ENCODE measurements at regions not wholly inside any gene's neighbourhood (a gene's known extent, or its start where the extent isn't known, plus 50 kb on each side); places are given as distances from the start of the nearest gene placed in this dataset.
"Not testable (repeated sequence)": the region's sequence is repeated elsewhere in the genome, so short reads cannot be mapped to it uniquely, and the experiment has no call there.

DNA sequence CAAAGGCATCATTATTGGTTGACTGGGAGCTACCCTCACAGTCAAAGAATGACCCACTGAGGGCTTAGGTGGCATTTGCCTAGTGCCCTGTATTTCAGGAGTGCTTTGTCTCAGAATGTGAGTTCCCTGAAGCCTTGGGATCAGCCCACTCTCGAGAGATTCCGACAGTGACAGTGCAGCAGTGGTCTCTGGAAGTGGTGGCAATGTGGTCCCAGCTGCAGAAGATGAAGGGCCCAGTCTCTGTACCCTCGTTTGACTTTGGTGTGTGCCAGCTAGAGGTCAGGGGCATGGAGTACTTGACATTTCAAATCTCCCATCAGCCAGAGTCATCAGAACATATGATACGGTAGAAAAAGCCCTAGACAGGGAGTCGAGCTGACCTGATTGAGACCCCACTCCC is 153.7 kb downstream of the EFNB1 start:
- H3K4me3 Mint-ChIP-seq: no peak overlapping the region
- H3K4me1 Mint-ChIP-seq: no peaks in the 10 kb centered on the region
- no peak overlapping the region for H3K27ac Mint-ChIP-seq
- ChIA-PET CTCF (no interaction called here), POLR2A (no interaction called here)
- H3K36me3 Mint-ChIP-seq: no peaks in the 10 kb centered on the region
- Histone ChIP-seq H3K27me3 (replicated peaks in 1 of 2; ENCODE audit: control insufficient read depth in 2 of 2, extremely low read depth in 1 of 2, insufficient read depth in 2 of 2, low read length in 1 of 2) (no peaks in the 10 kb centered on the region), H3K36me3 (ENCODE audit: control insufficient read depth in 2 of 2, extremely low read depth in 1 of 2, insufficient read depth in 1 of 2, low read length in 1 of 2) (no peaks in the 10 kb centered on the region), H3K4me3 (ENCODE audit: control insufficient read depth in 1 of 2, extremely low read depth in 1 of 2, low read length in 1 of 2) (no peak overlapping the region), H3K4me1 (ENCODE audit: control insufficient read depth in 1 of 2, extremely low read depth in 1 of 2, insufficient read depth in 2 of 2, low read length in 2 of 2) (no peaks in the 10 kb centered on the region), H3K9me3 (no peaks in the 10 kb centered on the region), H3K27ac (ENCODE audit: low read length) (no peak overlapping the region)
- DNase-seq (no peak), ATAC-seq (replicated peaks in 1 of 4) (no peak)
- H3K27me3 Mint-ChIP-seq: peaks cover 0 to 13% of the 10 kb centered on the region in 2 donors
- no CpG with 5 or more reads among the region's 5 CpGs for WGBS (ENCODE audit: insufficient coverage)
- no peaks in the 10 kb centered on the region for H3K9me3 Mint-ChIP-seq

DNA sequence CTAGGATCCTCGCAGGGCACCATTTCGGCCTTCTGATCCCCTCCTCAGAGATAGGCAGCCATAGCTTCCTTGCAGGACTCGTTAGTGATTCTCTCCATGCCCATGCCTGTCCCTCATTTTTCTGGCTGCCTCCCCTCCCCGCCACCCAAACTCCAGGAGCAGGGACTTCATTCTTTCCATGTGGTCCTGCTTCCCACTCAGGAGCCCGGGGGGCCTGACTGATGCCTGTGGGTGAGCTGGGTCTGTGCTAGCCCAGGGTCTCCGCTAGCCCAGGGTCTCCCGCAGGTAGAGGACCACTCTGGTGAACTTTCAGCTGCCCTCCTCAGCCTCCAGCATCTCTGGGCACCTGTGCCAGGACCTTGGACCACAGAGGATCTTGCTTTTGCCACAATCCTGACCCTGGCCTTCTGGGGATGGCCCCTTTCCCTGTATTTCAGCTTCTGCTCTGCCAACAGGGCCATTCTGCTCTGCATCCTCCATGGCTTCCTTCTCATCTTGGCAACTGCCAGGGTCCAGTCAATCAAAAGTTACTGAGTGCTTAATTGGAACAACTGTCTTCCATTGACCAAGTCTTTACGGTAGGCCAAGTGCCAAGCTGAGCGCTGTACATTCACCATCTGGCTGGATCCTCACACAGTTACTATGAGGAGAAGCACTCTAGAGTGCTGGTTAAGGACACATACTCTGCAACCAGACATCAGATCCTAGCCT is 152.2 kb downstream of the EFNB1 start:
- H3K4me1 ChIP-seq (ENCODE audit: control insufficient read depth in 1 of 2, extremely low read depth in 1 of 2, insufficient read depth in 2 of 2, low read length in 2 of 2): no peaks in the 10 kb centered on the region
- 75% methylated on average over 2 of the region's 9 CpGs for WGBS (ENCODE audit: insufficient coverage)
- ChIA-PET POLR2A (no interaction called here), CTCF (no interaction called here)
- no peaks in the 10 kb centered on the region for H3K9me3 ChIP-seq
- no peaks in the 10 kb centered on the region for H3K27me3 ChIP-seq (replicated peaks in 1 of 2; ENCODE audit: control insufficient read depth in 2 of 2, extremely low read depth in 1 of 2, insufficient read depth in 2 of 2, low read length in 1 of 2)
- H3K36me3 ChIP-seq (ENCODE audit: control insufficient read depth in 2 of 2, extremely low read depth in 1 of 2, insufficient read depth in 1 of 2, low read length in 1 of 2): no peaks in the 10 kb centered on the region
- no peak overlapping the region for H3K4me3 ChIP-seq (ENCODE audit: control insufficient read depth in 1 of 2, extremely low read depth in 1 of 2, low read length in 1 of 2)
- H3K27ac ChIP-seq (ENCODE audit: low read length): no peak overlapping the region
- no peak overlapping the region for H3K4me3 Mint-ChIP-seq
- H3K36me3 Mint-ChIP-seq: no peaks in the 10 kb centered on the region
- no peak for ATAC-seq (replicated peaks in 1 of 4)
- DNase-seq: no peak
- H3K4me1 Mint-ChIP-seq: no peaks in the 10 kb centered on the region
- peaks cover 0 to 13% of the 10 kb centered on the region in 2 donors for H3K27me3 Mint-ChIP-seq
- no peak overlapping the region for H3K27ac Mint-ChIP-seq
- peaks cover 0 to 5% (median 5%) of the 10 kb centered on the region in 3 donors for H3K9me3 Mint-ChIP-seq

DNA sequence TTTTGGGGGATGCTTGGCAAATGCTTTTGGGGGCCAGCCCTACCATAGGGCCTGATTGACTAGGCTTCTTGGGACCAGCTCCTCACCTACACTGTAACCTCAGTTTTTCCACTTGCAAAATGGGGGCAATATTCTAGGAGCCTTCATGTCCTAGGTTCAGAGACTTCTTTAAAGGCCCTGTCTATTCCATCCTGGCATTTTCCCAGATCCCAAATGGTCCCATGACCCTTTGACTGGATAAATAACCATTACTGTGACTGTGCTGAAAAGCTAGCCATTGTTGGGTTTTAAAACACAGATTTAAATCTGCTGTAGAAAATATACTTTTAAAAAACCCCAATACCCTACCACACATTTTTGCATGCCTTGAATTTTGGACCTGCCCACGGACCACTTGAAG is 149.8 kb downstream of the EFNB1 start:
- H3K4me3 Mint-ChIP-seq: no peak overlapping the region
- no CpG with 5 or more reads among the region's 1 CpG for WGBS (ENCODE audit: insufficient coverage)
- H3K9me3 ChIP-seq: no peaks in the 10 kb centered on the region
- no peaks in the 10 kb centered on the region for H3K4me1 ChIP-seq (ENCODE audit: control insufficient read depth in 1 of 2, extremely low read depth in 1 of 2, insufficient read depth in 2 of 2, low read length in 2 of 2)
- ChIA-PET CTCF (no interaction called here), POLR2A (no interaction called here)
- H3K36me3 ChIP-seq (ENCODE audit: control insufficient read depth in 2 of 2, extremely low read depth in 1 of 2, insufficient read depth in 1 of 2, low read length in 1 of 2): no peaks in the 10 kb centered on the region
- H3K9me3 Mint-ChIP-seq: peaks cover 4 to 12% (median 11%) of the 10 kb centered on the region in 3 donors
- H3K27me3 ChIP-seq (replicated peaks in 1 of 2; ENCODE audit: control insufficient read depth in 2 of 2, extremely low read depth in 1 of 2, insufficient read depth in 2 of 2, low read length in 1 of 2): no peaks in the 10 kb centered on the region
- H3K27me3 Mint-ChIP-seq: peaks cover 0 to 16% of the 10 kb centered on the region in 2 donors
- H3K27ac Mint-ChIP-seq: no peak overlapping the region
- DNase-seq (no peak), ATAC-seq (replicated peaks in 1 of 4) (no peak)
- H3K4me1 Mint-ChIP-seq: peaks cover 0 to 5% (median 5%) of the 10 kb centered on the region in 3 donors
- H3K36me3 Mint-ChIP-seq: no peaks in the 10 kb centered on the region
- no peak overlapping the region for H3K4me3 ChIP-seq (ENCODE audit: control insufficient read depth in 1 of 2, extremely low read depth in 1 of 2, low read length in 1 of 2)
- H3K27ac ChIP-seq (ENCODE audit: low read length): no peak overlapping the region

DNA sequence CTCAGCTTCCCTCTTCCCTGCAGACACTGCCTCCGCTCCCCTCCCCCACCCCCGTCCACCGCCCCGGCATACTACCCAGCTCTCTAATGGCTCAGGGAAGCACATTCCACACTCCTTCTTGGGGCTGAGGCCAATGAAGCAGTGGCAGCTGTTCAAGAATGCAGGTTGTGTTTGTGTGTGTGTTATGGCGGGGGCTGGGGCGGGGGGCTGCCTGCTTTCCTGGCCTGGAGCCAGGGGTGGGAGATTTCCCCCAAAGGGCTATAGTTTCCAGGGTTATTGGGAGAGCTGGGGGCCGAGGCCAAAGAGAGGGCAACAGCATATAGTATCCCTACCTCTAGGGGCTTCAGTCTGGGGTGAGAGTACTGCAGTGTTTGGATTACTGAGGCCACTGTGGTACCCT is 149.4 kb downstream of the EFNB1 start:
- DNase-seq: no peak
- Mint-ChIP-seq H3K9me3 (peaks cover 4 to 12% (median 11%) of the 10 kb centered on the region in 3 donors), H3K27me3 (peaks cover 0 to 16% of the 10 kb centered on the region in 2 donors), H3K4me1 (peaks cover 0 to 5% (median 5%) of the 10 kb centered on the region in 3 donors), H3K4me3 (no peak overlapping the region), H3K27ac (no peak overlapping the region), H3K36me3 (no peaks in the 10 kb centered on the region)
- H3K9me3 ChIP-seq: no peaks in the 10 kb centered on the region
- no peaks in the 10 kb centered on the region for H3K4me1 ChIP-seq (ENCODE audit: control insufficient read depth in 1 of 2, extremely low read depth in 1 of 2, insufficient read depth in 2 of 2, low read length in 2 of 2)
- H3K4me3 ChIP-seq (ENCODE audit: control insufficient read depth in 1 of 2, extremely low read depth in 1 of 2, low read length in 1 of 2): no peak overlapping the region
- CTCF ChIA-PET: interaction anchor here in 1 of 2 donors (0.6 kb wide), 1 partner anchor 1571 kb away, joined by 5 read pairs; no protein-coding TSS in a partner anchor
- no peak overlapping the region for H3K27ac ChIP-seq (ENCODE audit: low read length)
- no peaks in the 10 kb centered on the region for H3K27me3 ChIP-seq (replicated peaks in 1 of 2; ENCODE audit: control insufficient read depth in 2 of 2, extremely low read depth in 1 of 2, insufficient read depth in 2 of 2, low read length in 1 of 2)
- no CpG with 5 or more reads among the region's 7 CpGs for WGBS (ENCODE audit: insufficient coverage)
- POLR2A ChIA-PET: no interaction called here
- ATAC-seq (replicated peaks in 1 of 4): no peak
- H3K36me3 ChIP-seq (ENCODE audit: control insufficient read depth in 2 of 2, extremely low read depth in 1 of 2, insufficient read depth in 1 of 2, low read length in 1 of 2): no peaks in the 10 kb centered on the region

DNA sequence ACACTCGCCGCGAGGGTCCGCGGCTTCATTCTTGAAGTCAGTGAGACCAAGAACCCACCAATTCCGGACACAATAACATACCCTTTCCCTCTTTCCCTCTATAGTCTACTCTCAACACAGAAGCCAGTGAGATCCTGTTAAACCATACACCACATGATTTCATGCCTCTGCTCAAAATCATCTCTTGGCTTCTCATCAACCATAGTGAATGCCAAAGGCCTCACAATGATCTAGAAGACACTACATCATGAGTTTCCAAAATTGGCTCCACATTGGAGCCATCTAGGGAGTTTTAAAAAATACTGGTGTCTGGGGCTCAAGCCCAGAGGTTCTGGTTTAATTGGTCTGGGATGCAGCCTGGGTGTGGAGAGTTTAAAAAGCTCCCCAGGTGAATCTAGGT is 124.5 kb downstream of the EFNB1 start:
- Mint-ChIP-seq H3K9me3 (peaks cover 4 to 5% (median 5%) of the 10 kb centered on the region in 3 donors), H3K27me3 (peaks cover 2 to 31% of the 10 kb centered on the region in 2 donors), H3K4me1 (no peaks in the 10 kb centered on the region), H3K36me3 (no peaks in the 10 kb centered on the region), H3K4me3 (no peak overlapping the region), H3K27ac (no peak overlapping the region)
- POLR2A ChIA-PET: no interaction called here
- 72% methylated on average over 3 of the region's 6 CpGs for WGBS (ENCODE audit: insufficient coverage)
- Histone ChIP-seq H3K4me1 (ENCODE audit: control insufficient read depth in 1 of 2, extremely low read depth in 1 of 2, insufficient read depth in 2 of 2, low read length in 2 of 2) (no peaks in the 10 kb centered on the region), H3K27me3 (replicated peaks in 1 of 2; ENCODE audit: control insufficient read depth in 2 of 2, extremely low read depth in 1 of 2, insufficient read depth in 2 of 2, low read length in 1 of 2) (no peaks in the 10 kb centered on the region), H3K27ac (ENCODE audit: low read length) (no peak overlapping the region), H3K36me3 (ENCODE audit: control insufficient read depth in 2 of 2, extremely low read depth in 1 of 2, insufficient read depth in 1 of 2, low read length in 1 of 2) (no peaks in the 10 kb centered on the region), H3K9me3 (no peaks in the 10 kb centered on the region), H3K4me3 (ENCODE audit: control insufficient read depth in 1 of 2, extremely low read depth in 1 of 2, low read length in 1 of 2) (no peak overlapping the region)
- CTCF ChIA-PET: no interaction called here
- ATAC-seq (replicated peaks in 1 of 4) (no peak), DNase-seq (no peak)

DNA sequence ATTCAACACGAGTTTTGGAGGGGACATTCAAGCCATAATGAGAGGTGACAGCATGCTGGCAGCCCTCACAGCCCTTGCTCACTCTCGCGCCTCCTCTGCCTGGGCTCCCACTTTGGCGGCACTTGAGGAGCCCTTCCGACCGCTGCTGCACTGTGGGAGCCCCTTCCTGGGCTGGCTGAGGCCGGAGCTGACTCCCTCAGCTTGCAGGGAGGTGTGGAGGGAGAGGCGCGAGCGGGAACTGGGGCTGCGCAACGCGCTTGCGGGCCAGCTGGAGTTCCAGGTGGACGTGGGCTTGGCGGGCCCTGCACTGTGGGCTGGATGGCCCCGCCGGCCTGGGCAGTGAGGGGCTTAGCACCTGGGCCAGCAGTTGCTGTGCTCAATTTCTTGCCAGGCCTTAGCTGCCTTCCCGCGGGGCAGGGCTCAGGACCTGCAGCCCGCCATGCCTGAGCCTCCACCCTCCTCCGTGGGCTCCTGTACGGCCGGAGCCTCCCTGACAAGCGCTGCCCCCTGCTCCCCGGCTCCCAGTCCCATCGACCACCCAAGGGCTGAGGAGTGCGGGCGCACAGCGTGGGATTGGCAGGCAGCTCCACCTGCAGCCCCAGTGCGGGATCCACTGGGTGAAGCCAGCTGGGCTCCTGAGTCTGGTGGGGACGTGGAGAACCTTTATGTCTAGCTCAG is 123.3 kb downstream of the EFNB1 start:
- POLR2A ChIA-PET; CTCF ChIA-PET; H3K4me3 ChIP-seq (ENCODE audit: control insufficient read depth in 1 of 2, extremely low read depth in 1 of 2, low read length in 1 of 2); H3K27me3 ChIP-seq (replicated peaks in 1 of 2; ENCODE audit: control insufficient read depth in 2 of 2, extremely low read depth in 1 of 2, insufficient read depth in 2 of 2, low read length in 1 of 2); H3K36me3 Mint-ChIP-seq; H3K9me3 ChIP-seq; ATAC-seq (replicated peaks in 1 of 4); H3K36me3 ChIP-seq (ENCODE audit: control insufficient read depth in 2 of 2, extremely low read depth in 1 of 2, insufficient read depth in 1 of 2, low read length in 1 of 2); DNase-seq; H3K27ac ChIP-seq (ENCODE audit: low read length); H3K4me3 Mint-ChIP-seq; H3K4me1 ChIP-seq (ENCODE audit: control insufficient read depth in 1 of 2, extremely low read depth in 1 of 2, insufficient read depth in 2 of 2, low read length in 2 of 2); H3K27ac Mint-ChIP-seq; H3K9me3 Mint-ChIP-seq; H3K4me1 Mint-ChIP-seq: not testable (repeated sequence)
- 100% methylated on average over 4 of the region's 32 CpGs for WGBS (ENCODE audit: insufficient coverage)
- H3K27me3 Mint-ChIP-seq: peaks cover 2 to 33% of the 10 kb centered on the region in 2 donors

Data from T-cell (primary cell).